ENCODE measurements at regions not wholly inside any gene's neighbourhood (a gene's known extent, or its start where the extent isn't known, plus 50 kb on each side); places are given as distances from the start of the nearest gene placed in this dataset.

GRCh38 chr22:27636716-27637508 is 164.6 kb downstream of the MN1 start:
- no peaks in the 10 kb centered on the region for H4K20me1 ChIP-seq (ENCODE audit: insufficient read depth, low read length)
- H3K79me2 ChIP-seq (ENCODE audit: low read length): no peaks in the 10 kb centered on the region
- no peaks in the 10 kb centered on the region for H3K4me1 ChIP-seq (ENCODE audit: low read length)
- H3K4me3 ChIP-seq (ENCODE audit: low read length): no peak overlapping the region
- H3K27ac ChIP-seq (ENCODE audit: low read length): no peak overlapping the region
- H3K9ac ChIP-seq (ENCODE audit: low read length): no peak overlapping the region
- no peaks in the 10 kb centered on the region for H3K9me3 ChIP-seq (ENCODE audit: insufficient read depth, low read length)
- no peak overlapping the region for H2AFZ ChIP-seq (ENCODE audit: low read depth, low read length)
- no peak overlapping the region for H3K4me2 ChIP-seq (ENCODE audit: low read length)
- no peak for TF ChIP-seq CTCF (IDR thresholded peaks at IDR 0.05; ENCODE audit: low read depth, low read length)
- no peak for TF ChIP-seq EZH2phosphoT487 (IDR thresholded peaks at IDR 0.05; ENCODE audit: low read depth)
- no peaks in the 10 kb centered on the region for H3K36me3 ChIP-seq (replicated peaks; ENCODE audit: low read depth, low read length)
- peaks cover 26% of the 10 kb centered on the region for H3K27me3 ChIP-seq (ENCODE audit: low read depth, low read length)

GRCh38 chr22:27637604-27638003 is 164.0 kb downstream of the MN1 start:
- Histone ChIP-seq H3K9me3 (ENCODE audit: insufficient read depth, low read length) (no peaks in the 10 kb centered on the region), H3K9ac (ENCODE audit: low read length) (no peak overlapping the region), H3K27me3 (ENCODE audit: low read depth, low read length) (peaks cover 26% of the 10 kb centered on the region), H3K4me3 (ENCODE audit: low read length) (no peak overlapping the region), H2AFZ (ENCODE audit: low read depth, low read length) (no peak overlapping the region), H3K79me2 (ENCODE audit: low read length) (no peaks in the 10 kb centered on the region), H3K4me2 (ENCODE audit: low read length) (no peak overlapping the region), H3K27ac (ENCODE audit: low read length) (no peak overlapping the region), H3K36me3 (replicated peaks; ENCODE audit: low read depth, low read length) (no peaks in the 10 kb centered on the region), H4K20me1 (ENCODE audit: insufficient read depth, low read length) (no peaks in the 10 kb centered on the region), H3K4me1 (ENCODE audit: low read length) (no peaks in the 10 kb centered on the region)
- TF ChIP-seq CTCF (IDR thresholded peaks at IDR 0.05; ENCODE audit: low read depth, low read length): no peak

GRCh38 chr22:27638329-27639233 is 163.0 kb downstream of the MN1 start:
- H3K27ac ChIP-seq (ENCODE audit: low read length): no peak overlapping the region
- H3K4me2 ChIP-seq (ENCODE audit: low read length): no peak overlapping the region
- no peak overlapping the region for H3K4me3 ChIP-seq (ENCODE audit: low read length)
- H3K9ac ChIP-seq (ENCODE audit: low read length): no peak overlapping the region
- no peak overlapping the region for H2AFZ ChIP-seq (ENCODE audit: low read depth, low read length)
- no peak for TF ChIP-seq EZH2phosphoT487 (IDR thresholded peaks at IDR 0.05; ENCODE audit: low read depth)
- no peak for TF ChIP-seq CTCF (IDR thresholded peaks at IDR 0.05; ENCODE audit: low read depth, low read length)
- no peaks in the 10 kb centered on the region for H4K20me1 ChIP-seq (ENCODE audit: insufficient read depth, low read length)
- H3K4me1 ChIP-seq (ENCODE audit: low read length): no peaks in the 10 kb centered on the region
- H3K36me3 ChIP-seq (replicated peaks; ENCODE audit: low read depth, low read length): no peaks in the 10 kb centered on the region
- H3K27me3 ChIP-seq (ENCODE audit: low read depth, low read length): peaks cover 26% of the 10 kb centered on the region
- H3K79me2 ChIP-seq (ENCODE audit: low read length): no peaks in the 10 kb centered on the region
- no peaks in the 10 kb centered on the region for H3K9me3 ChIP-seq (ENCODE audit: insufficient read depth, low read length)
